M059J (cell line): ENCODE measurements at regions not wholly inside any gene's neighbourhood (a gene's known extent, or its start where the extent isn't known, plus 50 kb on each side); places are given as distances from the start of the nearest gene placed in this dataset.

ENCODE experiments used
- DNase-seq: peaks from one replicate; pipeline ENCODE4 v3.0.0-alpha.2; 2012; ENCODE audit warnings: low read depth

DNA sequence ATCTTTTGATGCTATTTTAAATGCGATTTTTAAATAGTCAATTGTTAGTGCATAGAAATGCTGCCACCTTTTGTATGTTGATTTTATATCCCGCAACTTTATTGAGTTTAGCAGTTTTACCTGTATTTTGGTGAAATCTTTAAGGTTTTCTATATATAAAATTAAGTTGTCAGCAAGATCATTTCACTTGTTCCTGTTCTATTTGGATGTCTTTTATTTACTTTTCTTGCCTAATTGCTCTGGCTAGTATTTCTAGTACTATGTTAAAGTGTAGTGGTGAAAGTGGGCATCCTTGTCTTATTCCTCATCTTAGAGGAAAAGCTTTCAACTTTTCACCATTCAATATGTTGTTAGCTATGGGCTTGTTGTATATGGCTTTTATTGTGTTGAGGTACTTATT is 813.3 kb upstream of the CELF2 start:
- no peak for DNase-seq

DNA sequence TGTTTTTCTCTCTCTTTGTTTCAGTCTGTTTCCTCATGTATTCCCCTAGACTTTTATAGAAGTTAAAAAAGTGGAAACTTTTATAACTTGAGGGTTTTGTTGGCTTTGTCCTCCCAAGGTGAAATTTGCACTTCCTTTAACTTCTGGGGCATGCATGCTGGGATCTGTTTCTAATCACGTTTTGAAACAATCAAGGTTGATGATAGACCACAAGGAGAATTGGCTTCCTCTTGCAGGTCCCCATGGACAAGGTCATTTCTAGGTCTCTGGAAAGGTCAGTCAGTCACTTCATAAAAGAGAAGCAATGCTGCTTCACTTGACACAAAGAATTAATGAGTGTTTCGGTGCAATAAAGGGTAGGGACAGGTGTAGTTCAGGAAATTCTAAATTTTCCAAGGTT is 811.8 kb upstream of the CELF2 start:
- DNase-seq = no peak

DNA sequence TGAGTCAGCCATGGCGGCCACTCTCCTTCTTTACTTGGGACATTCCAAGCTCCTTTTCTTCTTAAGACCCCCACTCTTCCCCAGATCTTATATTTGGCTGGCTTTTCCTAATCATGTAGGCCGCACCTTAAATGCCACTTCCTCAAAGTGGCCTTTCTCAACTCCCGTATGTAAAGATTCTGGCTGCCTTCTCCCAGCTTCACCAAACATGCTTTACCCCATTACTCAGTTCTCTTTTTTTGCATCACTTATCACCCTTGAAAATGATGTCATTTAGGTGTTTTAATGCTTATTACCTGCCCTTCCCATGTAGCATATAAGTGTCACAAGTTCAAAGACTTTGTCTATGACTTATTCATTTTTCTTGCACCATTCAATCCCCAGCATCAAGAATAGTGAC is 810.1 kb upstream of the CELF2 start:
- DNase-seq = no peak

DNA sequence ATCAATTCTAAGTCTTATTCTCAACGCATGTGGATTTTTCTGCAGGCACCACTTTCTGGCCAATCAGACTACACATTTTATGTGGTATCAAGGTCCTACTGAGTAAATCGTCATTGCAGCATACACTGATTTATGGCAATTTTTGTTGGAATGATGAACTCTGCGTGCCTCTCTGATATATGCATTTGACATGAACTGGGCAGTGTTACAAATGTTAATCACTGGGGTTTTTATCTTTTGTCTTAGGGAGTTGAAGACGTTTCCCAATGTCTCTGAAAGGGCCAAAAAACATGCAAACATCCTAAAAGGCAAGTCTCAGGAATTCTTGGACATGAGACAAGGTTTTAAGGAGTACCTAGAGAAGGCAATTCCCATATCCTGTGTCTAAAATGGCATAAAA is 809.5 kb upstream of the CELF2 start:
- no peak for DNase-seq

DNA sequence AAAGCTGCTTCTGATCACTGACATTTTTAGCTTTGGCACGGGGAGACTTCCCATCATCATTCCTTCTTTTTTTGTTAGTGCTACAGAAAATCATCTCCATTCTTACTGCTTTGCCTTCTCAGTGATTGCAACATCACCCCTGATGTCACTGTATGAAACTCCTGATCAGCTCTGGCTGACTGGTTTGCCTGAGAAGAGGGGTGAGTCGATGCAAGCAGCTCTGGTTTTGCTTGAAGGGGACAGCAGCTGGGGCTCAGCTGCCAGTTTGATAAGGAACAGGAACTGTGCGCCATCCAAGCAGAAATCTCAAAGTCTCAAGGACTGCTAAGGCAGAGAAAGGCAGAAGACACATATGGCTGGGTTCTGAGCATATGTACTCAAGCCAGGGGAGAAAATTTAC is 808.5 kb upstream of the CELF2 start:
- no peak for DNase-seq

DNA sequence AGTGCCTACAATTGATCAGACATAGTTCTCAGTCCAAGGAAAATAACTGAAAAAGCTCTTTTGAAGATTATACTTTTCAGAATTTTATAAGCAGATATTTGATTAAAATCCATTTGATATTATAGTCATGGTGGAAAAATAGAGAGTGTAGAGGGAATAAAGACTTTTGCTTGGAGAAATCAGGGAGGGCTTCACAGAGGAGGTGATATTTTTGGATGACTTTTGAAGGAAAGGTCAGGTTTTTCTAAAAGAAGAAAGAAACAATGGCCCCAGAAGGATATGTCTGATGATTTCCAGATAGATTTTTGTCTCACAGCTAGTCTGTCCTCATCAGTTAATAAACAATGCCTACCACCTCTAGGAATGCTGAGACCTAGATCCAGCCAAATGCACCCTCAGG is 806.3 kb upstream of the CELF2 start:
- DNase-seq = no peak

DNA sequence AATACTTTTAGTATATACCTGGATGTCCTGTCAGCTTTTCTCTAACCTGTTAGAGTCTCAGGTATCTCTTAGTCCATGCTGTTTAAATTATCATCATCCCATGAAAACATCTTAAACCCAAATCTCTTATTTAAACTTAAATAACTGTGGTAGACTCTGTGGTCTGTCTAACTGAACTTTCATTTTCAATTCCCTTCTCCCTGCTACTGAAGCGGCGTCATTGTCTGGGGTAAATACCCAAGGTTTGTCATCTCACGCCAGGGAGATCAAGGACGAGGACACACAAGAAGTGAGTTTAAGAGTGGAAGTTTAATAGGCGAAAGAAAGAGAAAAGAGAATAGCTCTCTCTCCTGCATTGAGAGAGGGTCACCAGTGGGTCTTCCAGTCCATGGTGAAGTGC is 804.4 kb upstream of the CELF2 start:
- DNase-seq = no peak

DNA sequence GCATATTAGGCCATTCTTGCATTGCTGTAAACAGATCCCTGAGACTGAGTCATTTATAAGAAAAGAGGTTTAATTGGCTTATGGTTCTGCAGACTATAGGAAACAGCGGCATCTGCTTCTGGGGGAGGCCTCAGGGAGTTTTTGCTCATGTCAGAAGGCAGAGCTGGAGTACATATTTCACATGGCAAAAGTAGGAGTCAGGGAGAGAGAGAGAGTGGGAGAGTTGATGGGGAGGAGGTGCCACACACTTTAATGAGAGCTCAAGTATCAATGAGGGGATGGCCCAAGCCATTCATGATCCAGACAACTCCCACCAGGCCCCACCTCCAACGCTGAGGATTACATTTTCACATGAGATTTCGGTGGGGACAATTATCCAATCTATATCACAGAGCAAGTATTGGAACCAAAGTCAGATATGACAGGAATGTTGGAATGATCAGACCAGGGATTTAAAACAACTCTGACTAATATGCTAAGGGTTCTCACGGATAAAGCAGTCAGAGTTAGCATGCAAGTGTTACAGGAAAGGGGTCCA is 795.3 kb upstream of the CELF2 start:
- no peak for DNase-seq

DNA sequence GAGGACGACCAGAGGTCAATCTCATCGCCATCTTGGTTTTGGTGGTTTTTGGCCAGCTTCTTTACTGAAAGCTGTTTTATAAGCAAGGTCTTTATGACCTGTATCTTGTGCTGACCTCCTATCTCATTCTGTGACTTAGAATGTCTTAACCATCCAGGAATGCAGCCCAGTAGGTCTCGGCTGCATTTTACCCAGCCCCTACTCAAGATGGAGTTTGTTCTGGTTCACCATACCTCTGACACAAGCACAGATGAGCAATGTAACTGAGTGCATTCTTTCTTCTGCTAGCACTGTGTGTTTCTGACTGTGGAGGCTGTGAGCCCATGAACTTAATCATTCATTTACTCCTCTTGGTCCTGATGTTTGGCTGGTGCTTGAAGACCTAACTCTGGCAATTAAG is 794.5 kb upstream of the CELF2 start:
- no peak for DNase-seq

DNA sequence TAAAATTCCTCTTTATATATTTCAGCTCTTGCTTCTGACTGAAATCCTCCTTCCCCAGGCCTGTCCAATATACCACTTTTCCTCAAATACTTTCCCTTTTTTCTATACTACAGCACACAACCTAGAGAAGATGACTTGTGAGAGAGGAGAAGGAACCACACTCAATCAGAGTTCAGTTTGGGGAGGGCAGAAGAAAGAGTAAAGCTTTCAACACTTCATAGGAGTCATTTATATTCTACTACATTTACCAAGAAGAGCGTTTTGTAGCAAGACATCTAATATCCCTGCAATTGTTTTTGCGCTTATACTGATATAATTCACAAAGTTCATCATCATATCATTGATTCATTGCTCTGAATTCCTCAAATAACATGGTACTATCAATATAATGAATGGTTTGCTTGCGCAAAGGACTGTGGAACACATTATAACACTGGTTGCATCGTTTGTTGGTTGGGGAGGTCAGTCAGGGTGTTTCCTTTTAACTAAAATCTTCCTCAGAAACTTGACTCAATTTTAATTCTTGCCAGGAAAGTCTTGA is 792.5 kb upstream of the CELF2 start:
- no peak for DNase-seq

DNA sequence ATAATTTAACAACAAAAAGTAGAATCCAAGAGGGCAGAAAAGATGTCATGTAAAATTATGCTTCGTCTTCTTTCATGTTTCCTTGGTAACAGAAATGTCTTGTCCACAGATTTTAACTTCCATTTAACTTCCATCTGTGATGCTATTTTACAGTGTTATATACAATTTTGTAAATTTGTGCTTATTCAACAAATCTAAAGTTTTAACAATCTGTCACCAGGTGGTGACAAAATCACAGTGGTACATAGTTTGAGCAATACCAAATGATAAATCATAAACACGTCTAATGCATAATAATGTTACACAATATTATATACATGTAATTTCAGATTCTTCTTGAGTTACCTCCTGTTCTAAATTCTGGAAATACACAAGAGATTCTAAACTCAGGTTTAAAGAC is 784.4 kb upstream of the CELF2 start:
- no peak for DNase-seq

DNA sequence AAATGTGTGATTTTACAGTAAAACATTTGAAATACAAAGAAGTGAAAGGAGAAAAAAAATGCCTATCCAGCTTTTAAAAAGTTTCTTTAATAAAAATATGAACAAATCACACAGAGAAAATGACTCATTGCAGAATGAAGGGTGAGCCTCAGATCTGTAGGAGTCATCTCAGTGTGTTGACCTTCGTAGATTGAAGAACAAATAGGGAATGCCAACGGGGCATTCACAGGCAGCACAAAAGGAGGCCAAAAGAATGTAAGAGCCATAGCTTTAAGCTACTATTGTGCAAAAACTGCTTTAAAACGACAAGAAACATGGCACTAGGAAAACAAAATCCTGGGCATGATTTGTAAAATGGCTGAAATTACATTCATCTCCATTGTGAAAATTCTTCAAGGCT is 782.7 kb upstream of the CELF2 start:
- no peak for DNase-seq

DNA sequence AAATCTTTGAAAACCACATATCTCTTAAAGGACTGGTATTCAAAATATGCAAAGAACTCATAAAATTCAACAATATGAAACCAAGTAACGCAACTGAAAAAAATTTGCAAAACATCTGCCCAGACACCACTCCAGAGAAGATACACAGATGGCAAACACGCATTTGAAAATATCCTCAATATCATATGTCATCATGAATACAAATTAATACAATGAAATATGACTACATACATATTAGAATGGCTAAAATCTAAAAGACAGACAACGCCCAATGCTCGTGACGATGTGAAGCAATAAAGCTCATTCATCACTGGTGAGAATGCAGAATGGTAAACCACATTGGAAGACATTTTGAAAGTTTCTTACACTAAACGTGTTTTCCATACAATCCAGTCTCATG is 770.1 kb upstream of the CELF2 start:
- DNase-seq = no peak

DNA sequence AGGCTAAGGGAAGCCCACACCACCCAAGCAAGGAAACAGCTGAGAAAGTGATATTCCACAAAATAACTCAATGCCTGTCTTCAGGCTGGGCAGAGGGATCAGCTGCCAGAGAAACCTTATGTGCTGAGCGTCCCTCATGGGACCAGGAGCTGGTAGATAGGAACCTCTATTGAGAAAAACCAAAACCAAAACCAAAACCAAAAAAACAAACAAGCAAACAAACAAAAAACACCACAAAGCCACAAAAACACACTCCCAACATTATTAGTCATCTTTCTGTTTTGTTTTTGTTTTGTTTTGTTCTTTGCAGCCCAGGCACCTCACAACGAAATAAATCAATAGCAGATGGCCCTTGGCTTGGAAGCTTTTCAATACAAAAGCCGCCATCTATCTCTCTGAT is 760.8 kb upstream of the CELF2 start:
- DNase-seq = no peak

DNA sequence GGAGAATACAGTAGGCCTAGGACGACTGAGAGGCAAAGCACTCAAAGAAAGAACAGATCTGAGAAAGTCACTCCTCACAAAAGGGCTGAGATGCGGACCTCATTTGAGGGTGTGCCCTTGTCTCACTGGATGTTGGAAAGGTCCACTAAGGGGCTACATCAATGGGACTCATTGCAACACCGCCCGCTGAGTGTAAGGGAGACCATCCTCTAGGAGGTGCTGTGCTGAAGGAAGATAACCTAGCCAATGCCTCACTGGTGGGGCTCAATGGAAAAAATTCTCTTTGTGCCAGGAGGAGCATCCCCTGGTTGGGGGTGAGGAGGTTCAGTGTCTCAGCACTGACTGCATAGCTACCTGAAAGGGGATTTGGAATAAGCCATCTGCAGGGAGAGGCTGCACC is 758.7 kb upstream of the CELF2 start:
- DNase-seq = no peak

DNA sequence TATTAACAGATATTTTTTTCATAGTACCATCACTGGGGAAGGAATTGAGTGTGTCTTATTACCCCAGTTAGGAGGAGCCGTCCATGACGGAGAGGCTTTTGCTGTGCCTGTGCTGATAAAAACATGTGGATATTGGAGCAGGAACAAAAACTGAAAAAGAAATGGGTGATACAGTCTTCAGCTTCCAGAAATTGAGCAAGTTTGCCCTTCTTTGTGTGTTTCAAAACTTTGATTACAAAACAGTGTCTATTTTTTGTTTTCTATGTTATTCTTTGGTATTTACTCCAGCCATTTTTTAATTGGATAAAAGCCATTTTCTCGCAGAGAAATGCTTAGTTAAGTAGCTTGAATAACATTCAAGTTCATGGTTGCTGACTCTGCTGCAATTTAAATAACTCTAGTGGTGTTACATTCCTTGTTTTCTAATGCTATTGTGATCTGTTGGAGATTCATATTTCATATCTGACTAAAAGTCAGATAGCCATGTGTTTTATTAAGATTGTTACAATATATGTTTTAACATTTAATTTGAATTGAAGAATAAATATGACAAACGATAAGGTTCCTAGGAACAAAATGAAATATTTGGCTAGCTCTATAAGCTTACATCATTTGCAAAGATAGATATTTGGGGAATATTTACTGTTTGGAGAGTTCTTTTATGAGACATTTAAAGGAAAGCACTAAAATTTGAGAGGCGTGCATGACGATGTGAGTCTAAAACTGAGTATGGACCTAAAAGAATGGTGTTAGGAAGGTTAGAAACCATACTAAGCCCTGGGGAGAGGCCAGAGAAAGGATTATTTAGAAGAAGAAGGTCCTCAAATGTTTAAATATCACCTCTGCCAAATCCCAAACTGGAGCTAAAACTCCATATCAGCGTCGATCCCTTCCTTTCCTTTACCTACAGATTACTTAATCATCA is 747.3 kb upstream of the CELF2 start:
- no peak for DNase-seq

DNA sequence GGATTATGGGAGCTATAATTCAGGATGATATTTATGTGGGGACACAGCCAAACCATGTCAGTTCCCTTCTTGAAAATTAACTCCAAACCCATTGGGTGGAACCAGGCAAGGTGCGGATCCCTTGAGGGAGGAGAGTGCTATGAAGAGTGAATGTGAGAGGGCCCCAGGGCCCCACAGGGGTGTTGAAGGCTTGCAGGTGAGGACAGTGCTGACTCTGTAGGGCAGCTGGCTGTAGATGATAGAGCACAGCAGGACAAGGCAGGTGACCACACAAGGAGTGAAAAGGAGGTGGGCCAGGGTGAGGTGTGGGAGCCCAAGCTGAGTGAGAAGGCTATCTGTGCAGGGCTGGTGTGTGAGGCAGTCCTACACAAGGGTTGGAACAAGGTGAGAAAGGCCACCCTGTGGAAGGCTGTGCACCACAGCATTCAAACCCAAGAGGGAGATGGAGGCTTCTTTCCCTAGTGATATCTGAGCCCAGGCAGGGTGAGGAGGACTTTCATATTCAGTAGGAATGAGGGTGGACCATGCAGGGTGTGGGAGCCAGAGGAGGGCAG is 746.0 kb upstream of the CELF2 start:
- DNase-seq = no peak

DNA sequence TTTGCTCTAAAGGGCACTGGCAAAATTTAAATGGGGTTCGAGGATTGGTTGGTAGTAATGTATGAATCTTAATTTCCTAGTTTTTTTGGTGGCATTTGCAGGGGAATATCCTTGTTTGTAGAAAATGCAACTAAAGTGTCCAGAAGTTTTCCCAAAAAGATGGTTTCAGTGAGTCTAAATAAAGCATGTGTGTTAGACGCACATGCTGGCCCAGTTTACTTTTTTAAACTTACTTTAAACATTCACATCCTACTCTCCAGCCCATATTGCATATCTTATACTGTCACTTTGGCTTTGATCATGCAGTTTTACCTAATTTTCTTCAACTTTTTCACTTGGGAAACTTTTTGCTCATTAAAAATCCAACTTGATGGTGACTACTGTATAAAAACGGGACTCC is 744.0 kb upstream of the CELF2 start:
- no peak for DNase-seq

DNA sequence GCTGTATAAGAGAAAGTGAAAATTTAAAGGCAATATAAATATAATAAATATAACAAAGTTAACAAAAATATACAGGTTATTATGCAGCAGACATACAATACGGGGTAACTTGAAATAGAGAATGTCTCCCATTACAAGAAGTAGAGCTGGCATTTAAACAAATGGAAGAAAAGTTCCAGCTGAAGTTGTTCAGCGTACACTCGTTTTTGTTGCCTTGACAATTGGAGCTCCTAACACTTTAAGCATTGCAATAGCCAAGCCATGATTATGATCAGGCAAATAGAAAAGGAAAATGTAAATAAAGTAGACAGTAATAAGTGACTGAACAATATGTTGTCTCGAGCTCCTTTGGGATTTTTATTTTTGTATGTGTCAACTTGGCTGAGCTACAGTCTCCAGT is 737.8 kb upstream of the CELF2 start:
- no peak for DNase-seq

DNA sequence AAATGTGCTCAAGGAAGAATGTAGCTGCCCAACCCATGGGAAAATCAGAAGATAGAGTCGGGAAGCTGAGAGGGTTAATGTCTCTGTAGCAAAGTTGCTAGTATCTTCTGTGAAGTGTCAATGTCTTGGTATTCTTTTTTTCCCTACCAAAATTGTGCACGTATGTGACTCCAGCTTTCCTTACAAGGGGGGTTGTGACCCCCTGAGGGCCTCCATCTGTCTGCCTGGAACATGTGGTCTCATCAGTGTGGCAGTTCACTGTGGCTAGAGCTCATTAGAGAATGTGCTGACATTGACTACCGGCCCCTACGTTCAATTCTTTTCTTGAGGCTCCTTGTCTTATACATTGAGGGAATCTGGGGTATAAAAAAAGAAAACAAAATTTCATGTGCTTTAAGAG is 725.2 kb upstream of the CELF2 start:
- DNase-seq = no peak

DNA sequence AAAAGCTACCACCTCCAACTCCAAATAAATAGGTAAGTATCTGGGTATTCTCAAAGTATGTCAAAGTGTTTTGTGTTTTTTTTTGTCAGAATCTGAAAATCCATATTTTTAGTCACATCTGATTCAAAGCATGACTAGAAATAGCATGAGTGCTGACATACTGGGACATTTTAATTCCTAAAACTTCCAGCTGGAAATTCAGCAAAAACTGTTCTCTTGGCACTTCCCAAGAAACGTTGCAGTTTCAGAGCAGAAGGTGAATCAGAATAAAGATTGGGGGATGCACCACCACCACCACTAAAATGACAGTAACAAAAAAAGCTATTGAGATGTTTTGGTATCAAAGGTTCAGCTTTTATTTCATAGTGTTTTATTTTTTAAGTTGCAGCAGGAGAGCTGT is 724.6 kb upstream of the CELF2 start:
- no peak for DNase-seq

DNA sequence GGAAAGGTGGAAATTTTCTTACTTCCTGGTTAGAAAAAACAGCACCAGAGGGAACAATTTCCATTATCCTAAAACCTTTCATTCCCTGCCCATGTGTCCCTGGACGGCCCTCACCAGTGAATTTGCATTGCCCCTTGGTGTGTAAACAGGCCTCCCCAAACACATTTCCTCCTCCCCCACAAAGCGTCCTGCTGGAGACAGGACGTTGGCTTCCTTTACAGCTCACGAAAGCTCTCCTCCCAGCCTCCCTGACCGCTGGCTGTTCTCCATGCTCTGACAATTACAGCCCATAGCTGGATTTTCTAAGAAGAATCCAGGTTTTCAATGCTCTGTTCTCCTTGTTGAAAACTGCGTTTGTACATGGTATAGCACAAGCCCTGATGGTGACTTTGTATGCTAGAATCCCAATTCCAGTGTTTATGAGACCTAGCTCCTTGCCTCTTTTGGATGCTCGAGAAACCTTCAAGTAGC is 724.2 kb upstream of the CELF2 start:
- no peak for DNase-seq
